Natural killer cell treated with Interleukin-12 subunit alpha and Interleukin-12 subunit beta and Interleukin-15 and Interleukin-18, amount 100 ng/mL, for 72 hours (primary cell): ENCODE measurements at regions not wholly inside any gene's neighbourhood (a gene's known extent, or its start where the extent isn't known, plus 50 kb on each side); places are given as distances from the start of the nearest gene placed in this dataset.

Source experiments
- ATAC-seq, 2 donors: fragments of 150-1000 bp; cut with Tn5 transposase in 1 of 2; sonication (Bioruptor Pico), chemical (Tn5 transposase) in 1 of 2; 2 replicates each; pipeline ENCODE4 v1.10.0; 2021
- DNase-seq: peaks from one replicate; pipeline ENCODE4 v3.0.0; 2022; ENCODE audit warnings: low spot score
- H3K27ac Mint-ChIP-seq, 2 donors: 1 replicate in 1 of 2; 2 replicates in 1 of 2; pipeline ENCODE4 v1.8.0; 2022; ENCODE audit warnings: mixed read lengths in 2 of 2, mild to moderate bottlenecking in 1 of 2, moderate library complexity in 1 of 2
- H3K27me3 Mint-ChIP-seq, 2 donors: 1 replicate in 1 of 2; 2 replicates in 1 of 2; pipeline ENCODE4 v1.8.0; 2022; ENCODE audit warnings: mixed read lengths in 2 of 2
- H3K36me3 Mint-ChIP-seq: one replicate; pipeline ENCODE4 v1.8.0; 2022; ENCODE audit warnings: mixed read lengths
- H3K4me1 Mint-ChIP-seq, 2 donors: 1 replicate in 1 of 2; 2 replicates in 1 of 2; pipeline ENCODE4 v1.8.0; 2022; ENCODE audit warnings: low read depth in 2 of 2, mixed read lengths in 2 of 2, mild to moderate bottlenecking in 1 of 2
- H3K4me3 Mint-ChIP-seq: one replicate; pipeline ENCODE4 v1.8.0; 2022; ENCODE audit warnings: mixed read lengths
- H3K9me3 Mint-ChIP-seq: 2 replicates; pipeline ENCODE4 v1.8.0; 2022; ENCODE audit warnings: mixed read lengths

DNA sequence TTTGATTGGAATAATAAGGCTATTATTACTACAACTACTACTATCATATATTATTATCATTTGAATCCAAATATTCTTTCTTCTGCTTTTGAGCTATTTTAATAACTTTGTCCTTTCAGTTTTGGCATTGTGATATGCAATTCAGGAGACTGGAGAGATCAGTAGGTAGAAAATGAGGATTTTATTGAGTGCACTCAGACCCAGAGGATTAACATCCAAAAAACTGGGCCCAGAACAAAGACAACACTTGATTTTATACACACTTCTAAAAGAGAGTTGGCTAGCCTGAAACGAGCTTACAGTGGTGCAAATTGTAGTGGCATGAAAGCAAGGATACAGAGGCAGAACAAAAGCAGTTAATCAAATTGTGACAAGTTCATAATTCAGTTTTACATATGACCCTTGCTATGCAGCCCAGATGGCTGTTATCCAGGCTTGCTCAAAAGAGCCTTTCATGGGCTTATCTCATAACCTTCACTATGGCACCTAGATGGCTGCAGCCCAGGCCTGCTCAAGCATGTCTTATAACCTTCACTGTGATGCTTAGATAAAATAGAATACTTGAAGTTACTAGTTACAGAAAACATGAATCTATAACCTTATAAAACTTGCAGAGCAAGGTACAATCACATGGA, 796.3 kb upstream of the RAG2 start:
- Mint-ChIP-seq H3K9me3 (peaks cover 12% of the 10 kb centered on the region), H3K27me3 (no peaks in the 10 kb centered on the region), H3K27ac (no peak overlapping the region), H3K4me1 (no peaks in the 10 kb centered on the region), H3K4me3 (no peak overlapping the region), H3K36me3 (peaks cover 17% of the 10 kb centered on the region)
- ATAC-seq = no peak
- no peak for DNase-seq

DNA sequence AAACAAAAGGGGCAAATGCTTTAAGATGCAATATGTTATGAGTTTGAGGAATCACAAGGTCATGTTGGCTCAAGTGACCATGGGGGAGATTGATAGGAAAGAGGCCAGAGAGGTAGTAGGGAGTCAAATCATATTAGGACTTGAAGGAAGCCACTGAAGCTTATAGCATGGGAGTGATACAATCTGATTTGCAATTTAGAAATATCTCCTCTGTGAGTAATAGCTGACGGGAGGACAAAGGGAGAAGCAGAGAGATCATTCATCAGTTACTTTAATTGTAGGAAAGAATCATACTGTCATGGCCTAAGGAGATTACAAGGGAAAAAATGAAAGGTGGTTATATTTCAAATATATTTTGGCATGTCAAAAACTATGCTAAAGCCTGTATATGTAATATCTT, 793.6 kb upstream of the RAG2 start:
- no peaks in the 10 kb centered on the region for H3K4me1 Mint-ChIP-seq
- no peak overlapping the region for H3K4me3 Mint-ChIP-seq
- H3K9me3 Mint-ChIP-seq = peaks cover 12% of the 10 kb centered on the region
- ATAC-seq = no peak
- no peak for DNase-seq
- H3K27ac Mint-ChIP-seq = no peak overlapping the region
- H3K27me3 Mint-ChIP-seq = no peaks in the 10 kb centered on the region
- H3K36me3 Mint-ChIP-seq = peaks cover 17% of the 10 kb centered on the region

DNA sequence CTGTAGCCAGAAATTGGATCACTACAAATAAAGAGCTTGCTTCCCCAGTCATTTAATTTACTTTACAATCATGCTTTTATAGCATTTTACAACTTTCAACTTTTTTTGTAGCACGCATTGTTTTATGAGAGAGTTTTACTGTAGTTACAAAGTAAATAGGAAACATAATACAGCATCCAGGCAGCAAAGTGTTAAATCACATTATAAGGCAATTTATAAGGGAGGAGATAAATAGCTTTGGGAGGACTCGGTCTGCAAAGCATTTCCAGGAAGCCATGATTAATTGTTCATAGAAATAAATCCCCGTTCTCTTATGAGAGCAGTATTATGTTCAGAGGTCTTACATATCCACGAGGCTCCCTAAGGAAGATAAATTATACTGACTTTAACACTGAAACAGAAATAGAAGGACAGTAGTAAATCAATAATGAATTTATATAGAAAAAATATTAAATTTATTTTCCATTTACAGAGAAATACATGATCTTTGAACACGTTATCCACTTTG, 792.6 kb upstream of the RAG2 start:
- H3K9me3 Mint-ChIP-seq = peaks cover 6% of the 10 kb centered on the region
- no peaks in the 10 kb centered on the region for H3K27me3 Mint-ChIP-seq

DNA sequence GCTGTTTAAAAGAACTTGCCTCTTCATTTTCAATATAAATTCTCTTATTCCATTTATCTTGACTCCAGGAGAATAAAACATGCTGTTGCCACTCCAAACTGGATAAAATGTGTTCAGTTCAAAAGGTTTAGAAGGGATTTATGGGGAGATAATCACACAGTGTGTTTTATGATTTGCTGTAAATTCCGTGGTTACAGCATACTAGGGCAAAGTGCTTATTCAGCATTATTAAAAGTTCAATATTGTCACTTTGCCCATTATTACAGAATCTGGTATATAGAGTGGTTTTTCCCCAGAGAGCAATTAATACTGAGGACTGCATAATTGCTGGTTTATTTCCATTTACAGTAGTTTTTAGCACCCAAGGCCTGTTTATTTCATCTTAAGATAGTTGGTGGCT, 780.9 kb upstream of the RAG2 start:
- no peak for DNase-seq
- Mint-ChIP-seq H3K4me3 (no peak overlapping the region), H3K4me1 (no peaks in the 10 kb centered on the region), H3K27me3 (no peaks in the 10 kb centered on the region), H3K36me3 (peaks cover 6% of the 10 kb centered on the region), H3K27ac (no peak overlapping the region), H3K9me3 (peaks cover 15% of the 10 kb centered on the region)
- no peak for ATAC-seq

More for the DNA sequence above, 792.6 kb upstream of the RAG2 start:
- Mint-ChIP-seq H3K27ac (no peak overlapping the region), H3K4me3 (no peak overlapping the region), H3K4me1 (no peaks in the 10 kb centered on the region), H3K36me3 (peaks cover 10% of the 10 kb centered on the region)
- no peak for ATAC-seq
- no peak for DNase-seq

DNA sequence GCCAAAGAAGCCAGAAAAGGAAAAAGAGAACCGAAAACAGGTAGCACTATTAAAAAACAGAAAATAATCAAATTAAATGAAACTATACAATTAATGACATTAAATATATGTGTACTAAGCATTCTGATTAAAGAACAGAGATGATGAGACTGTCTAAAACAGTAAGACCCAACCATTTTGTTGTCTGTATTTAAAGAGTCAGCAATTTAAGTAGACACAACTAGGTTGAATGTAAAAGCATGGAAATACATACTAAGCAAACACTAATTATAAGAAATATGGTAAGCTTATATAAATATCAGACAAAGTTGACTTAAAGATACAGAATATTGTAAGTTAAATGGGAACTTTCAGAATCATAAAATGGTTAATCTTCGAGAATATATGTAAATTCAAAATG, 774.6 kb upstream of the RAG2 start:
- no peak overlapping the region for H3K27ac Mint-ChIP-seq
- H3K4me3 Mint-ChIP-seq = no peak overlapping the region
- ATAC-seq (no peak), DNase-seq (no peak)
- no peaks in the 10 kb centered on the region for H3K4me1 Mint-ChIP-seq
- H3K9me3 Mint-ChIP-seq = peaks cover 12% of the 10 kb centered on the region
- H3K36me3 Mint-ChIP-seq = no peaks in the 10 kb centered on the region
- no peaks in the 10 kb centered on the region for H3K27me3 Mint-ChIP-seq

DNA sequence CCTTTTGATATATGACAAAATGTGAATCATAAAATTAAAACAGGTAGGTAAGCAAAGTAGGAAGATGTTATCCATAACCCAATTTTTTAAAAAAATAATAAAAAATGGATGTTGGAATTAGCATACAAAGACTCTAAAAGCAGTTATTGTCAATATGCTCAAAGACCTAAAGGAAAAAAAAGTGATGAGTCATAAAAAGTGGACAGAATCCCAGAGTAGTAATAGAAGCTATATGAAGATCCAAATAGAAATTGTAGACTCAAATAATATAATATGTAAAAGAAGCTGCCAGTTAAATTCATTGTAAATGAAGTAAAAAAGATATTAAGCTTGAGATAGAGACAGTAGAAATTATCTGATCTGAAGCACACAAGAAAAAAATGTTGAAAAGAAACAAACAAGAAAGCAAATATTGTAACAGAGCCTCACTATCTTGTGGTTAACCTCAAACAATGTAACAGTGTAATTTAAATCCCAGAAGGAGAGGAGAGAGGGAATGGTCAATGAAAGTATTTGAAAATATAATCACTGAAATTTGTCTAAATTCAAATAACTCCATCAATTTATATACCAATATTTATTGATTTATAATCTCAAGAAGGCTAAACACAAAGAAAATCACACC, 773.4 kb upstream of the RAG2 start:
- H3K4me3 Mint-ChIP-seq = no peak overlapping the region
- no peak overlapping the region for H3K27ac Mint-ChIP-seq
- ATAC-seq (no peak), DNase-seq (no peak)
- no peaks in the 10 kb centered on the region for H3K4me1 Mint-ChIP-seq
- no peaks in the 10 kb centered on the region for H3K36me3 Mint-ChIP-seq
- no peaks in the 10 kb centered on the region for H3K27me3 Mint-ChIP-seq
- H3K9me3 Mint-ChIP-seq = peaks cover 11% of the 10 kb centered on the region

DNA sequence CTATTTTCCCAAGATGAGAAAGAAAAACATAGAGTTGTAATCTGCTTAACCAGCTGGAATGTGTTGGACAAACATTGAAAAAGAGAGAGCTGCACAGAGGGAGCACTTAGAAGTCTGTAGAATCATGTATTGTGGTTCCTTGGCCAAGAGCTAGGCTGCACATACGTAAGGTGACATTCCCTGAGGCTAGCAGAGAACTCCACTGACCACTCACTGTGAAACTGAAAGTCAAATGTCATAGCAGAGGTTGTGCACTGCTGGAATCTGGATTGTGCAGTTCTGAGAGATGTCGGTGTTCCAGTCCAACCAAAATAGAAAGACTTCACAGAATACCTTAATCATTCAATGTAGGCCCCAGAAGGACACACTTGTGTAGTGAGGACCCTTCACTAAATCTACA, 772.8 kb upstream of the RAG2 start:
- no peak for DNase-seq
- H3K27ac Mint-ChIP-seq = no peak overlapping the region
- H3K4me1 Mint-ChIP-seq = no peaks in the 10 kb centered on the region
- H3K36me3 Mint-ChIP-seq = no peaks in the 10 kb centered on the region
- H3K27me3 Mint-ChIP-seq = no peaks in the 10 kb centered on the region
- peaks cover 7% of the 10 kb centered on the region for H3K9me3 Mint-ChIP-seq
- no peak overlapping the region for H3K4me3 Mint-ChIP-seq
- ATAC-seq = no peak

DNA sequence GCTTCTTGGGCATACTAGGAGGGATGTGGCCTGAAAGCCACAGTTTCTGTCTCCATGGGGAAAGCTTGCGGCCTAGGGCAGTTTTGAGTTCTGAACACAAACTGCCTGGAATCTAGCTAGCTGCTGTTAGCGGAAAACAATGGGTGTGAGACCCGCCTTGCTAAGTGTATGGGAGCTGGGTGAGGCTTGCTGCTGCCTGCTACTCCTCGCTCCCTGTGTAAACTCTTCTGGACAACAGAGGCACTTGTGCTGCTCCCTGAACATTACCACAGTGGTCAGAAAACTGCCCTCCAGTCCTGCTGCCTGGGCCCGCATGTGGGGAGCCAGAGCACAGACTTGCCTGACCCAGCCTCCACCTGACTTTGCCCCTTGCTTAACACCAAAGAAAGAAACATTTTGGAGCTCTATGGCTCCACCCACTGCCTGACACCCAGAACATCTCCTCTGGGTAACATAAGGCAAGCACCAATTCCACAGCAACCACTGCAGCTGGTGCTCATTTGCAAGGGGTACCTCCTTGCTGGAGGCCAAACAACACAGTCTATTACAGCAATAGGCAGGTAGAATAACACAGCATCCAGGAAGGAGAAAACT, 766.3 kb upstream of the RAG2 start:
- Mint-ChIP-seq H3K36me3 (peaks cover 2% of the 10 kb centered on the region), H3K27ac (no peak overlapping the region), H3K27me3 (no peaks in the 10 kb centered on the region), H3K9me3 (peaks cover under 1% of the 10 kb centered on the region), H3K4me3 (no peak overlapping the region), H3K4me1 (no peaks in the 10 kb centered on the region)
- DNase-seq = no peak
- no peak for ATAC-seq

DNA sequence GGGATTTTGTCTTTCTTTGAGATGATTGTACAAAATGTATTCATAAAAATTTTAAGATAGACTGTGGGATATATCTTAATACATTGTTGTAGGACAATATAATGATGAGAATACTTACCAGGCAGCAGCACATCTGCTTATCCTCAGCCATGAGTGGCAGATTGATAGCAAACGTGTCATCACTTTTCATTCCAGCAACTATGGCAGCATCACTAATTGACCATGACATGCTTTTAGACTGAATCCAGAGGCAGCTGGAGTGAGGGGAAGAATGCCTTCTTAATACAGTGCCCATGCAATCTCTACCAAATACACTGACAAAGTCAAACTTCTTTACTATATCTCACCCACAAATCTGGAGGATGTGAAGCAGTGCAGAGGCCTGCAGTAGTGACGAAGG, 755.2 kb upstream of the RAG2 start:
- DNase-seq (no peak), ATAC-seq (no peak)
- Mint-ChIP-seq H3K36me3 (no peaks in the 10 kb centered on the region), H3K27ac (no peak overlapping the region), H3K27me3 (peaks cover 0 to 3% of the 10 kb centered on the region in 2 donors), H3K4me1 (no peaks in the 10 kb centered on the region), H3K4me3 (no peak overlapping the region), H3K9me3 (peaks cover 13% of the 10 kb centered on the region)

DNA sequence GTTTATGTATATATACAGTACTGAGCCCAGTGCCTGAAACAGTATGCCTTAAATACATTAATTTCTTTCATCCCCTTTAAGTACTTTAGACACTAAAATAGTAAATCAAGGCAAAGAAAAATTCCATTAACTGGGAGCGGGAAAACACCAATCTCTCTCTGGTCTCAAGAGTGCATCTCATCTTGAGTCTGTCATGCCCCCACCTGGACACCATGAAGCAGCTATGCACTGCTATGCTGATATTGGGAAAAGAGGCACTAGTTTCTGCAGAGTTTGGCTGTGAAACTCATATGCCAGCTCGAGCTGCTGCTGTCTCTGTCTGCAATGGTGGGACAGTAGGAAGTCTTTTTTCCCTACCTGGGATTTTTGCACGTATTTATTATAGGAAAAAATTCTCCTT, 754.4 kb upstream of the RAG2 start:
- peaks cover 7% of the 10 kb centered on the region for H3K9me3 Mint-ChIP-seq
- peaks cover 0 to 3% of the 10 kb centered on the region in 2 donors for H3K27me3 Mint-ChIP-seq
- H3K36me3 Mint-ChIP-seq = no peaks in the 10 kb centered on the region
- no peak for ATAC-seq
- no peak overlapping the region for H3K27ac Mint-ChIP-seq
- DNase-seq = no peak
- no peak overlapping the region for H3K4me3 Mint-ChIP-seq
- H3K4me1 Mint-ChIP-seq = no peaks in the 10 kb centered on the region

DNA sequence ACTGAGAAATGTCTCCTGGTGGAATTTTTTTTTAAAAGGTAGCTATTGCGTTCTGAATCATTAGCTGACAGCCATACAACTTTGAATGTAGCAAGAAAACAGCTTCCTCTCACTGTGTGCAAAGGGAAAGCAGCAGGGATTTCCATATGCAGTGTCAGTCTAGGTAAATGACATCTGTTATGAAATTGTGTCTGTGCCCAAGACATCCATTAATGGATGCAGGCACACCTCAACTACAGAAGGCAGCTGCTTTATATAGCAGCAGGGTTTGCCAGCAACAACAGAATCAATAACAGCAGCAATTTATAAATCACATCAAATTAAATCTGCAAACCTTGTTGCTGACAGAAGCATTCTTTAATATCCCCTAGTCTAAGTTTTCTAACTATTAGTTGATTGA, 745.3 kb upstream of the RAG2 start:
- Mint-ChIP-seq H3K36me3 (no peaks in the 10 kb centered on the region), H3K9me3 (no peaks in the 10 kb centered on the region), H3K27me3 (no peaks in the 10 kb centered on the region), H3K27ac (no peak overlapping the region), H3K4me1 (no peaks in the 10 kb centered on the region), H3K4me3 (no peak overlapping the region)
- ATAC-seq (no peak), DNase-seq (no peak)

DNA sequence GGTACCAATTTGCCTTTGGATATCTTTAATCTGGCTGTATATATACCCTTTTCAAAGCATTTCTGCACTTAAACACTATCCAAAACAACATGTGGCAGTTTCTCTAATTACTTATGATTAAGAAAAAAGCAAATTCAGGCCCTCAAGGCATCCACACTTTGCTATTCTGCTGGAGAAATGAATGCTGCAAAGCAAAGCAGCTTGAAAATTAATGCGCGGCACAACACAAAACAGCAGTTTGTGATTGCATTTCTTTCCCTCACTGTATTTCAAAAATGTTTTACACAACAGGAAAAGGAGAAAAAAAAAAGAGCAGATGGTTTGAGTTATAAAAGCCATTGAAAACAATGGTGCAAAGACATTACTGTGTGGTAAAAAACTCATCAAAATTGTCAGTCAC, 738.4 kb upstream of the RAG2 start:
- Mint-ChIP-seq H3K36me3 (no peaks in the 10 kb centered on the region), H3K27me3 (no peaks in the 10 kb centered on the region), H3K4me3 (no peak overlapping the region), H3K4me1 (no peaks in the 10 kb centered on the region), H3K27ac (no peak overlapping the region), H3K9me3 (no peaks in the 10 kb centered on the region)
- ATAC-seq (no peak), DNase-seq (no peak)

DNA sequence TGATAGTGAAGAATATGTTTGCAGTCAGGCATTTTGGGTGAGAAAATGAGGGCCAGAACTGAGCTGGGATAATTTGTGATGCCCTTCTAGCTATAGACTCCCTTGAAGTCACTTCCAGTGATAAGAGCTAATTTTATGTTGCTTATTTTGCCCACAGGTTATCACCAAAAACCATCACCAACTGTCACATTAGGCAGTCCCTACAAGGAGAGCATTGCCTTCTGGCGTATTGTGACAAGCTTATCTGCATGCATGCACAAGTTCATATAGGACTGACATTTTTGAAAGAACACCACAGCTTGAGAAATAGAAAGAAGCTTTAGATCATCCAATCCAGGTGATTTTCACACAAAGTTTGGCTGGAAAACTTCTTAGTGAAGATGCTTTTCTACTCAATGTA, 735.3 kb upstream of the RAG2 start:
- no peak overlapping the region for H3K27ac Mint-ChIP-seq
- no peaks in the 10 kb centered on the region for H3K27me3 Mint-ChIP-seq
- no peak overlapping the region for H3K4me3 Mint-ChIP-seq
- DNase-seq (no peak), ATAC-seq (no peak)
- no peaks in the 10 kb centered on the region for H3K36me3 Mint-ChIP-seq
- H3K4me1 Mint-ChIP-seq = no peaks in the 10 kb centered on the region
- peaks cover 8% of the 10 kb centered on the region for H3K9me3 Mint-ChIP-seq

DNA sequence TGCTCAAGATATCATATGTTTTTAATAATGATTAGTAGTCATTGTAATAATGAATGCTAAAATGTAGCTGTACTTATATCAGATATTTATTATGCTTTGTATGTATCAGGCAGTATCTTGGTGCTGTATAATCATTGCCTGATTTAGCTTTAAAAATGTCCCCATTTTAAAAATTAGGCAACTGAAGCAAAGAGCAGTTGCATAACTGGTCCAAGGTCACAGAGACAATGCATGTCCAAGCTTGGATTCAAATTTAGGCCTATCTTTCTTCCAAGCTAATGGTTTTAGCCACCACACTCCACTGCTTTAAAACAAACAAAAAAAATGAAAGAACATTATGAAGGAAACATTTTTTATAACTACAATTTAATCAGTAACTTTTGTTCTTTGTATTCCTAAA, 725.8 kb upstream of the RAG2 start:
- Mint-ChIP-seq H3K36me3 (peaks cover 5% of the 10 kb centered on the region), H3K27ac (no peak overlapping the region), H3K4me1 (no peaks in the 10 kb centered on the region)

More for the DNA sequence above, 725.8 kb upstream of the RAG2 start:
- no peaks in the 10 kb centered on the region for H3K27me3 Mint-ChIP-seq
- DNase-seq (no peak), ATAC-seq (no peak)
- H3K4me3 Mint-ChIP-seq = no peak overlapping the region
- peaks cover 12% of the 10 kb centered on the region for H3K9me3 Mint-ChIP-seq
